H9 (cell line): ENCODE measurements at regions not wholly inside any gene's neighbourhood (a gene's known extent, or its start where the extent isn't known, plus 50 kb on each side); places are given as distances from the start of the nearest gene placed in this dataset.

ENCODE experiments used
- DNase-seq: peaks from one replicate; pipeline ENCODE4 v3.0.0-alpha.2; 2017
- H2AFZ ChIP-seq: one replicate; pipeline ENCODE4 v1.6.1; 2013; ENCODE audit warnings: mild to moderate bottlenecking, low read length, control low read depth, moderate library complexity
- H2AK5ac ChIP-seq: 2 replicates; pipeline ENCODE4 v1.6.1; 2013; ENCODE audit warnings: low read length, control low read depth, mixed read lengths; ENCODE audit not compliant: insufficient read length
- H2BK120ac ChIP-seq: one replicate; pipeline ENCODE4 v1.6.1; 2013; ENCODE audit warnings: low read depth, mild to moderate bottlenecking, low read length, control low read depth, inconsistent platforms; ENCODE audit not compliant: poor library complexity, severe bottlenecking
- H2BK12ac ChIP-seq: 2 replicates; pipeline ENCODE4 v1.6.1; 2013; ENCODE audit warnings: low read length, control low read depth, mixed read lengths, low read depth; ENCODE audit not compliant: insufficient read length
- H2BK15ac ChIP-seq: 2 replicates; pipeline ENCODE4 v1.6.1; 2013; ENCODE audit warnings: low read depth, low read length, control low read depth
- H2BK20ac ChIP-seq: one replicate; pipeline ENCODE4 v1.6.1; 2013; ENCODE audit warnings: low read depth, mild to moderate bottlenecking, low read length, control low read depth, inconsistent platforms; ENCODE audit not compliant: poor library complexity, severe bottlenecking
- H2BK5ac ChIP-seq: 2 replicates; pipeline ENCODE4 v1.6.1; 2013; ENCODE audit warnings: low read length, control low read depth, mixed read lengths; ENCODE audit not compliant: insufficient read length
- H3K14ac ChIP-seq: 2 replicates; pipeline ENCODE4 v1.6.1; 2013; ENCODE audit warnings: low read length, control low read depth; ENCODE audit not compliant: insufficient read depth
- H3K18ac ChIP-seq: 2 replicates; pipeline ENCODE4 v1.6.1; 2013; ENCODE audit warnings: low read depth, mild to moderate bottlenecking, mixed read lengths, low read length, control low read depth; ENCODE audit not compliant: insufficient read length
- H3K23ac ChIP-seq: 2 replicates; pipeline ENCODE4 v1.6.1; 2013; ENCODE audit warnings: low read length, control low read depth, mixed read lengths, low read depth; ENCODE audit not compliant: insufficient read length
- H3K23me2 ChIP-seq: 2 replicates; pipeline ENCODE4 v1.6.1; 2013; ENCODE audit warnings: low read depth, mild to moderate bottlenecking, mixed read lengths, low read length, control low read depth; ENCODE audit not compliant: insufficient read length, poor library complexity, severe bottlenecking
- H3K27ac ChIP-seq: 2 replicates; pipeline ENCODE4 v1.5.1; 2013; ENCODE audit warnings: low read length, control low read depth, mixed read lengths, low read depth; ENCODE audit not compliant: insufficient read length
- H3K27me3 ChIP-seq: 2 replicates; pipeline ENCODE4 v1.6.1; 2013; ENCODE audit warnings: low read length, control low read depth, inconsistent platforms; ENCODE audit not compliant: insufficient read depth
- H3K4ac ChIP-seq: 2 replicates; pipeline ENCODE4 v1.6.1; 2013; ENCODE audit warnings: low read depth, mild to moderate bottlenecking, control low read depth, inconsistent platforms, low read length, moderate library complexity
- H3K4me1 ChIP-seq: 2 replicates; pipeline ENCODE4 v1.6.1; 2013; ENCODE audit warnings: low read length, control low read depth, inconsistent platforms; ENCODE audit not compliant: insufficient read depth
- H3K4me2 ChIP-seq: 2 replicates; pipeline ENCODE4 v1.6.1; 2013; ENCODE audit warnings: low read length, control low read depth, mixed read lengths; ENCODE audit not compliant: insufficient read length, insufficient read depth
- H3K56ac ChIP-seq: 2 replicates; pipeline ENCODE4 v1.6.1; 2013; ENCODE audit warnings: low read depth, mild to moderate bottlenecking, mixed read lengths, low read length, control low read depth; ENCODE audit not compliant: insufficient read length
- H3K79me1 ChIP-seq: 2 replicates; pipeline ENCODE4 v1.6.1; 2013; ENCODE audit warnings: low read depth, mild to moderate bottlenecking, moderate library complexity, low read length, control low read depth, inconsistent platforms; ENCODE audit not compliant: insufficient read depth, poor library complexity, severe bottlenecking
- H3K79me2 ChIP-seq: 2 replicates; pipeline ENCODE4 v1.6.1; 2013; ENCODE audit warnings: low read length, control low read depth, inconsistent platforms; ENCODE audit not compliant: insufficient read depth
- H3K9ac ChIP-seq: 2 replicates; pipeline ENCODE4 v1.6.1; 2013; ENCODE audit warnings: low read length, control low read depth, mixed read lengths; ENCODE audit not compliant: insufficient read length; ENCODE audit errors: extremely low read depth
- H3K9me3 ChIP-seq: one replicate; pipeline ENCODE4 v1.6.1; 2013; ENCODE audit warnings: low read depth, low read length, inconsistent platforms; ENCODE audit not compliant: control insufficient read depth
- H3T11ph ChIP-seq: one replicate; pipeline ENCODE4 v1.6.1; 2013; ENCODE audit warnings: mild to moderate bottlenecking, low read length, control low read depth, inconsistent platforms
- H4K20me1 ChIP-seq: one replicate; pipeline ENCODE4 v1.6.1; 2013; ENCODE audit not compliant: control insufficient read depth, insufficient read length, insufficient read depth
- H4K5ac ChIP-seq: 2 replicates; pipeline ENCODE4 v1.6.1; 2013; ENCODE audit warnings: low read depth, mild to moderate bottlenecking, mixed read lengths, low read length, control low read depth; ENCODE audit not compliant: insufficient read length
- H4K8ac ChIP-seq: replicated peaks from 2 replicates; pipeline ENCODE4 v1.6.1; 2013; ENCODE audit warnings: low read length, control low read depth, mixed read lengths, low read depth; ENCODE audit not compliant: insufficient read length
- H4K91ac ChIP-seq: 2 replicates; pipeline ENCODE4 v1.6.1; 2013; ENCODE audit warnings: low read depth, mild to moderate bottlenecking, moderate library complexity, mixed read lengths, low read length, control low read depth; ENCODE audit not compliant: insufficient read length
- H3K27ac Mint-ChIP-seq, 3 experiments: 2 replicates in 2 of 3; 3 replicates in 1 of 3; pipeline ENCODE4 v1.8.0; 2020 to 2021; ENCODE audit warnings: mixed read lengths in 3 of 3, mild to moderate bottlenecking in 1 of 3, moderate library complexity in 1 of 3
- H3K27me3 Mint-ChIP-seq: 2 replicates; pipeline ENCODE4 v1.8.0; 2021; ENCODE audit warnings: low read depth, mild to moderate bottlenecking, moderate library complexity, mixed read lengths
- H3K36me3 Mint-ChIP-seq, 3 experiments: 2 replicates in 2 of 3; 3 replicates in 1 of 3; pipeline ENCODE4 v1.8.0; 2020 to 2021; ENCODE audit warnings: low read depth in 3 of 3, mixed read lengths in 3 of 3; ENCODE audit not compliant: insufficient read depth in 1 of 3
- H3K4me1 Mint-ChIP-seq, 2 experiments: 2 replicates each; pipeline ENCODE4 v1.8.0; 2020; ENCODE audit warnings: mixed read lengths in 2 of 2
- H3K4me3 Mint-ChIP-seq, 2 experiments: 2 replicates in 1 of 2; 3 replicates in 1 of 2; pipeline ENCODE4 v1.8.0; 2020 to 2021; ENCODE audit warnings: mild to moderate bottlenecking in 2 of 2, mixed read lengths in 2 of 2, moderate library complexity in 1 of 2
- H3K9me3 Mint-ChIP-seq, 2 experiments: 2 replicates in 1 of 2; 3 replicates in 1 of 2; pipeline ENCODE4 v1.8.0; 2020; ENCODE audit warnings: mild to moderate bottlenecking in 2 of 2, mixed read lengths in 2 of 2, moderate library complexity in 1 of 2
- WGBS: extraction: QIAGEN DNeasy Blood & Tissue Kit; methylation state at CpG from one replicate; pipeline ENCODE4 v1.1.7; 2013; ENCODE audit warnings: missing lambda C conversion rate, low lambda C conversion rate, mixed read lengths; ENCODE audit not compliant: insufficient read length; ENCODE audit errors: extremely low coverage; 5-methylcytosine and 5-hydroxymethylcytosine counted together
- TF ChIP-seq, protein P1 (sequence below): fragments of 200-600 bp; sonication (generic); conservative IDR thresholded peaks from 3 replicates; pipeline ENCODE4 v1.8.0; 2021; ENCODE audit warnings: antibody characterized with exemption, mild to moderate bottlenecking

DNA sequence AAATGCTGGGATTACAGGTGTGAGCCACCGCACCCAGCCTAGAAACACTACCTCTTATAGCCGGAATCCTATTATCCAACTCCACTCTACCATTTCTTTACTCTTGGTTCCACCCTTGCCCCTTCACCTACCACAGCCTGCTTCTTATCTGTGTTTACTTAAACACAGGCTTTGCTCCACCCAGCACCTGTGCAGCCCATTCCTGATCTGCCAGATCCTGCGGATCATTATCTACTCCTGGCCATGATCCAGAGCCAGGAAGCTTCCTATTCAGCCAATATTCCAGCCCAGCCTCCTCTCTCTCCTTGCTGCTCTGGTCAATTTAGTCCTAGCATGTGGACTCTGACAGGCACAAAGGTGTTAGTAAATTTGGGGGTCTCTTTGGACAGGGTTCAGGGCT lies 98.8 kb upstream of the MED13 start:
- no peak overlapping the region for H3K9ac ChIP-seq
- no peak overlapping the region for H3K56ac ChIP-seq
- no peak overlapping the region for H4K91ac ChIP-seq
- H3K23ac ChIP-seq = no peak overlapping the region
- no peak overlapping the region for H3K4me2 ChIP-seq
- no peak overlapping the region for H2BK12ac ChIP-seq
- H3K4ac ChIP-seq = no peak overlapping the region
- H3T11ph ChIP-seq = no peak overlapping the region
- no peaks in the 10 kb centered on the region for H3K9me3 Mint-ChIP-seq
- H3K36me3 Mint-ChIP-seq = no peaks in the 10 kb centered on the region
- no peak overlapping the region for H2AFZ ChIP-seq
- no peaks in the 10 kb centered on the region for H3K79me1 ChIP-seq
- H3K23me2 ChIP-seq = no peaks in the 10 kb centered on the region
- no peaks in the 10 kb centered on the region for H4K20me1 ChIP-seq
- no peak overlapping the region for H2BK120ac ChIP-seq
- H4K5ac ChIP-seq = no peak overlapping the region
- H3K14ac ChIP-seq = no peak overlapping the region
- H3K4me3 Mint-ChIP-seq = no peak overlapping the region
- H3K79me2 ChIP-seq = no peaks in the 10 kb centered on the region
- no peak overlapping the region for H2BK15ac ChIP-seq
- no peaks in the 10 kb centered on the region for H3K27me3 Mint-ChIP-seq
- H3K27ac Mint-ChIP-seq = no peak overlapping the region; a peak in 1 of 7 replicates
- no peak overlapping the region for H2BK5ac ChIP-seq
- H3K27me3 ChIP-seq = no peaks in the 10 kb centered on the region
- H3K4me1 ChIP-seq = no peaks in the 10 kb centered on the region
- WGBS = no CpG with 5 or more reads among the region's 3 CpGs
- no peak overlapping the region for H3K27ac ChIP-seq
- H3K18ac ChIP-seq = no peak overlapping the region
- DNase-seq = no peak
- H3K9me3 ChIP-seq = no peaks in the 10 kb centered on the region
- H3K4me1 Mint-ChIP-seq = no peaks in the 10 kb centered on the region
- H4K8ac ChIP-seq = no peak overlapping the region
- TF ChIP-seq, protein P1, sequence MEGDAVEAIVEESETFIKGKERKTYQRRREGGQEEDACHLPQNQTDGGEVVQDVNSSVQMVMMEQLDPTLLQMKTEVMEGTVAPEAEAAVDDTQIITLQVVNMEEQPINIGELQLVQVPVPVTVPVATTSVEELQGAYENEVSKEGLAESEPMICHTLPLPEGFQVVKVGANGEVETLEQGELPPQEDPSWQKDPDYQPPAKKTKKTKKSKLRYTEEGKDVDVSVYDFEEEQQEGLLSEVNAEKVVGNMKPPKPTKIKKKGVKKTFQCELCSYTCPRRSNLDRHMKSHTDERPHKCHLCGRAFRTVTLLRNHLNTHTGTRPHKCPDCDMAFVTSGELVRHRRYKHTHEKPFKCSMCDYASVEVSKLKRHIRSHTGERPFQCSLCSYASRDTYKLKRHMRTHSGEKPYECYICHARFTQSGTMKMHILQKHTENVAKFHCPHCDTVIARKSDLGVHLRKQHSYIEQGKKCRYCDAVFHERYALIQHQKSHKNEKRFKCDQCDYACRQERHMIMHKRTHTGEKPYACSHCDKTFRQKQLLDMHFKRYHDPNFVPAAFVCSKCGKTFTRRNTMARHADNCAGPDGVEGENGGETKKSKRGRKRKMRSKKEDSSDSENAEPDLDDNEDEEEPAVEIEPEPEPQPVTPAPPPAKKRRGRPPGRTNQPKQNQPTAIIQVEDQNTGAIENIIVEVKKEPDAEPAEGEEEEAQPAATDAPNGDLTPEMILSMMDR = no peak
- no peak overlapping the region for H2BK20ac ChIP-seq
- H2AK5ac ChIP-seq = no peak overlapping the region
